CD4-positive, alpha-beta T cell (primary cell): ENCODE measurements at regions not wholly inside any gene's neighbourhood (a gene's known extent, or its start where the extent isn't known, plus 50 kb on each side); places are given as distances from the start of the nearest gene placed in this dataset.

Source experiments
- ATAC-seq: fragments of 200-7000 bp; cut with Tn5 transposase; one replicate; pipeline ENCODE4 v1.10.0; 2022; ENCODE audit warnings: mild to moderate bottlenecking; ENCODE audit not compliant: poor library complexity
- CTCF ChIA-PET: fragments of 350-600 bp; sonication (Branson Sonifier 250); formaldehyde crosslinking; loops from one replicate; lab custom pipeline; 2021; ENCODE audit warnings: antibody characterized with exemption, inconsistent platforms; lab: Charles Lee
- POLR2A ChIA-PET: fragments of 350-600 bp; sonication (Branson Sonifier 250); formaldehyde crosslinking; loops from one replicate; lab custom pipeline; 2021; ENCODE audit warnings: antibody characterized with exemption, inconsistent platforms; lab: Charles Lee
- DNase-seq, 14 experiments: peaks; one replicate each; pipeline ENCODE4 v3.0.0-alpha.2; 2013 to 2020; ENCODE audit warnings: mixed read lengths in 2 of 14
- H3K27ac ChIP-seq, 2 donors: one replicate each; pipeline versions ENCODE4 v1.5.1 to v1.7.0; 2013; ENCODE audit warnings: low read length in 2 of 2, low read depth in 1 of 2, mild to moderate bottlenecking in 1 of 2
- H3K27me3 ChIP-seq, 2 experiments: 1 replicate in 1 of 2; 2 replicates in 1 of 2; pipeline versions ENCODE4 v1.6.1 to v1.7.0; 2013; ENCODE audit warnings: low read length in 2 of 2, control low read depth in 1 of 2, mild to moderate bottlenecking in 1 of 2, moderate library complexity in 1 of 2; ENCODE audit not compliant: insufficient read depth in 2 of 2, control insufficient read depth in 1 of 2
- H3K36me3 ChIP-seq: one replicate; pipeline ENCODE4 v1.6.1; 2013; ENCODE audit warnings: low read length, control low read depth; ENCODE audit not compliant: insufficient read depth
- H3K4me1 ChIP-seq: one replicate; pipeline ENCODE4 v1.6.1; 2013; ENCODE audit warnings: low read length, control low read depth; ENCODE audit not compliant: insufficient read depth
- H3K4me3 ChIP-seq: one replicate; pipeline ENCODE4 v1.5.1; 2013; ENCODE audit warnings: mild to moderate bottlenecking, low read length, moderate library complexity
- H3K9me3 ChIP-seq, 2 experiments: 1 replicate in 1 of 2; 2 replicates in 1 of 2; pipeline versions ENCODE4 v1.6.1 to v1.7.0; 2013; ENCODE audit warnings: low read length in 2 of 2, mild to moderate bottlenecking in 2 of 2, control low read depth in 1 of 2, moderate library complexity in 1 of 2; ENCODE audit not compliant: control insufficient read depth in 1 of 2, insufficient read depth in 1 of 2
- H3K27ac Mint-ChIP-seq: one replicate; pipeline ENCODE4 v1.8.0; 2020; ENCODE audit warnings: mixed read lengths
- H3K27me3 Mint-ChIP-seq: one replicate; pipeline ENCODE4 v1.8.0; 2021; ENCODE audit warnings: mixed read lengths
- H3K36me3 Mint-ChIP-seq: one replicate; pipeline ENCODE4 v1.8.0; 2021; ENCODE audit warnings: low read depth, mixed read lengths
- H3K4me1 Mint-ChIP-seq: one replicate; pipeline ENCODE4 v1.8.0; 2021; ENCODE audit warnings: low read depth, mixed read lengths
- H3K4me3 Mint-ChIP-seq: one replicate; pipeline ENCODE4 v1.8.0; 2020; ENCODE audit warnings: mild to moderate bottlenecking, mixed read lengths
- H3K9me3 Mint-ChIP-seq: one replicate; pipeline ENCODE4 v1.8.0; 2020; ENCODE audit warnings: mixed read lengths
- intact Hi-C, 2 experiments: fragments of 100-400 bp; cut with DNase I in 1 of 2; cut with micrococcal nuclease in 1 of 2; formaldehyde crosslinking; loops; one replicate each; pipeline versions ENCODE4 v1.15.1 to v1.9.0; 2023 to 2025; cut with DNase I, micrococcal nuclease
- TF ChIP-seq, protein P1 (sequence below): fragments of 200-600 bp; IDR thresholded peaks from one replicate; pipeline ENCODE4 v1.8.0; 2022; ENCODE audit warnings: antibody characterized with exemption, mild to moderate bottlenecking

DNA sequence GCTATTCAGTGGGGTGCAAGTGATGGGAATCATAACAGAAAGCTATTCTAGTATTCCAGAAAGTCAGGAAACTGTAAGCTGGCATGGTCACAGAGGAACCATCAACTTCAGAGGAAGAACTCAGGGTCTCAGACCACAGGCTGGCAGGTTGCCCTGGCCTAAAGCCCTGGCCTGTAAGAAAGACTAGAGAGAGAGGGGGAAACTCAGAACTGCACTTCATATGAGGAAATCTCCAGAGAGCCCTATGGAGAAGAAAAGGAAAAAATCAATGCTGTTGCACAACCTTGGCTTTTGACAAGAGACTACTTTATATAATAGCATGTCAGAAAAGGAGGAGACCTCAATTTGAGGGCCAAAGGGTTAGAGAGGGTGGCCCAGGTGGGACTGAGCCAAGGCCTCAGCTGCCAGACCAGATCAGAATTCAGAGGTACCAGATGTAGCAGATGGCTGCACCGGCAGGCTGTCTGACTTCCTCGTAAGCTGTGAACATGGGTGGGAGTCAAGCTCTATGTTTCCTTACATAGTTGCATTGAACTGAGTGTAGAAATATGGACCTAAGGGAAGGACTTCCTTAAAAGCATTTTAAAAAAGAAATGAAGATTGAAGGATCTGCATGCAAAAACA, 333.8 kb downstream of the PDCD6IP start:
- Histone ChIP-seq H3K4me3 (no peak overlapping the region), H3K9me3 (peaks cover 0 to 5% of the 10 kb centered on the region in 2 experiments), H3K4me1 (no peaks in the 10 kb centered on the region), H3K36me3 (no peaks in the 10 kb centered on the region), H3K27me3 (no peaks in the 10 kb centered on the region), H3K27ac (no peak overlapping the region)
- Mint-ChIP-seq H3K4me3 (no peak overlapping the region), H3K27me3 (no peaks in the 10 kb centered on the region), H3K4me1 (no peaks in the 10 kb centered on the region), H3K27ac (no peak overlapping the region), H3K36me3 (no peaks in the 10 kb centered on the region), H3K9me3 (peaks cover 8% of the 10 kb centered on the region)
- DNase-seq (no peak), ATAC-seq (no peak)
- intact Hi-C loops: no loop called here
- CTCF ChIA-PET: no interaction called here
- POLR2A ChIA-PET: no interaction called here
- TF ChIP-seq, protein P1, sequence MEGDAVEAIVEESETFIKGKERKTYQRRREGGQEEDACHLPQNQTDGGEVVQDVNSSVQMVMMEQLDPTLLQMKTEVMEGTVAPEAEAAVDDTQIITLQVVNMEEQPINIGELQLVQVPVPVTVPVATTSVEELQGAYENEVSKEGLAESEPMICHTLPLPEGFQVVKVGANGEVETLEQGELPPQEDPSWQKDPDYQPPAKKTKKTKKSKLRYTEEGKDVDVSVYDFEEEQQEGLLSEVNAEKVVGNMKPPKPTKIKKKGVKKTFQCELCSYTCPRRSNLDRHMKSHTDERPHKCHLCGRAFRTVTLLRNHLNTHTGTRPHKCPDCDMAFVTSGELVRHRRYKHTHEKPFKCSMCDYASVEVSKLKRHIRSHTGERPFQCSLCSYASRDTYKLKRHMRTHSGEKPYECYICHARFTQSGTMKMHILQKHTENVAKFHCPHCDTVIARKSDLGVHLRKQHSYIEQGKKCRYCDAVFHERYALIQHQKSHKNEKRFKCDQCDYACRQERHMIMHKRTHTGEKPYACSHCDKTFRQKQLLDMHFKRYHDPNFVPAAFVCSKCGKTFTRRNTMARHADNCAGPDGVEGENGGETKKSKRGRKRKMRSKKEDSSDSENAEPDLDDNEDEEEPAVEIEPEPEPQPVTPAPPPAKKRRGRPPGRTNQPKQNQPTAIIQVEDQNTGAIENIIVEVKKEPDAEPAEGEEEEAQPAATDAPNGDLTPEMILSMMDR: no peak

DNA sequence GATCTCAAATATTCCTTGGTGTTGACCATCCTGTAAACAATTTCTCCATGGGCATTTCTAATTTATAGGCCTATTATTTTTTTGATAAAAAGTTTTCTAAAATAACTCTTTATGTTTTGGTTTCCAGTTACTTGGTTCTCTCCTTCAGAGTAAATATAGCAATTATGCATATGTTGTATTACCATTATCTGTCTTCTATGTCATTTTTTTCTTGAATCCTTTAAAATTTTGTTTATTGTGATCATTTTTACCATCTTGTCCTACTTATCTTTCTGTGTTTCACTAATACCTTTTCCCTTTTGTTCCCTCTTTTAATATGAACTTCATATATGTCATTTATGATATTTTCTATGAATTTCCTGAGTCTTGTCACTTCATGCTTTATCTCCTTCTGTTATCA, 341.1 kb downstream of the PDCD6IP start:
- CTCF ChIA-PET: no interaction called here
- no peaks in the 10 kb centered on the region for H3K4me1 ChIP-seq
- H3K9me3 ChIP-seq: peaks cover 0 to 3% of the 10 kb centered on the region in 2 experiments
- H3K4me3 ChIP-seq: no peak overlapping the region
- ATAC-seq (no peak), DNase-seq (no peak)
- Mint-ChIP-seq H3K27ac (no peak overlapping the region), H3K27me3 (no peaks in the 10 kb centered on the region), H3K4me1 (no peaks in the 10 kb centered on the region), H3K36me3 (no peaks in the 10 kb centered on the region), H3K4me3 (no peak overlapping the region), H3K9me3 (peaks cover 12% of the 10 kb centered on the region)
- POLR2A ChIA-PET: no interaction called here
- intact Hi-C loops: no loop called here
- TF ChIP-seq, protein P1: no peak
- no peaks in the 10 kb centered on the region for H3K36me3 ChIP-seq
- no peaks in the 10 kb centered on the region for H3K27me3 ChIP-seq
- no peak overlapping the region for H3K27ac ChIP-seq

DNA sequence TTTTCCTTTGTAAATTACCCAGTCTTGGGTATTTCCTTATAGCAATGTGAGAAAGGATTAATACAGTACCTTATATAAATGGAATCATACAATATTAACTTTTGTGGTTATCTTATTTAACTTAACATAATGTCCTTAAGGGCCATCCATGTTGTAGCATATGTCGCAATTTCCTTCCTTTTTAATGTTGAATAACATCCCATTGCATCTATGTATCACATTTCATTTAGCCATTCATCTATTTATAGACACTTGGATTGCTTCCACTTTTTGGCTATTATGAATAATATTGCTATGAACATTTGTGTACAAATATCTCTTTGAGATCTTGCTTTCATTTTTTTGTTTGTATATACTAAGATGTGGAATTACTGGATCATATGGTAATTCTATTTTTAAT, 342.2 kb downstream of the PDCD6IP start:
- intact Hi-C loops: no loop called here
- Histone ChIP-seq H3K9me3 (peaks cover 0 to 3% of the 10 kb centered on the region in 2 experiments), H3K4me3 (no peak overlapping the region), H3K36me3 (no peaks in the 10 kb centered on the region), H3K27me3 (no peaks in the 10 kb centered on the region), H3K27ac (no peak overlapping the region), H3K4me1 (no peaks in the 10 kb centered on the region)
- DNase-seq (no peak), ATAC-seq (no peak)
- CTCF ChIA-PET: no interaction called here
- H3K9me3 Mint-ChIP-seq: peaks cover 10% of the 10 kb centered on the region
- POLR2A ChIA-PET: no interaction called here
- H3K27me3 Mint-ChIP-seq: no peaks in the 10 kb centered on the region
- H3K4me1 Mint-ChIP-seq: no peaks in the 10 kb centered on the region
- H3K27ac Mint-ChIP-seq: no peak overlapping the region
- H3K4me3 Mint-ChIP-seq: no peak overlapping the region
- TF ChIP-seq, protein P1: no peak
- H3K36me3 Mint-ChIP-seq: no peaks in the 10 kb centered on the region
